ENCODE measurements at regions not wholly inside any gene's neighbourhood (a gene's known extent, or its start where the extent isn't known, plus 50 kb on each side); places are given as distances from the start of the nearest gene placed in this dataset.

GRCh38 chr2:209049608-209050007 is 374.2 kb upstream of the MAP2 start:
- TF ChIP-seq, protein P1, sequence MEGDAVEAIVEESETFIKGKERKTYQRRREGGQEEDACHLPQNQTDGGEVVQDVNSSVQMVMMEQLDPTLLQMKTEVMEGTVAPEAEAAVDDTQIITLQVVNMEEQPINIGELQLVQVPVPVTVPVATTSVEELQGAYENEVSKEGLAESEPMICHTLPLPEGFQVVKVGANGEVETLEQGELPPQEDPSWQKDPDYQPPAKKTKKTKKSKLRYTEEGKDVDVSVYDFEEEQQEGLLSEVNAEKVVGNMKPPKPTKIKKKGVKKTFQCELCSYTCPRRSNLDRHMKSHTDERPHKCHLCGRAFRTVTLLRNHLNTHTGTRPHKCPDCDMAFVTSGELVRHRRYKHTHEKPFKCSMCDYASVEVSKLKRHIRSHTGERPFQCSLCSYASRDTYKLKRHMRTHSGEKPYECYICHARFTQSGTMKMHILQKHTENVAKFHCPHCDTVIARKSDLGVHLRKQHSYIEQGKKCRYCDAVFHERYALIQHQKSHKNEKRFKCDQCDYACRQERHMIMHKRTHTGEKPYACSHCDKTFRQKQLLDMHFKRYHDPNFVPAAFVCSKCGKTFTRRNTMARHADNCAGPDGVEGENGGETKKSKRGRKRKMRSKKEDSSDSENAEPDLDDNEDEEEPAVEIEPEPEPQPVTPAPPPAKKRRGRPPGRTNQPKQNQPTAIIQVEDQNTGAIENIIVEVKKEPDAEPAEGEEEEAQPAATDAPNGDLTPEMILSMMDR (IDR thresholded peaks at IDR 0.05; ENCODE audit: low read depth, low read length), result no peak
- TF ChIP-seq MAX (IDR thresholded peaks at IDR 0.05; ENCODE audit: low read depth, low read length), result no peak
- TF ChIP-seq POLR2A (IDR thresholded peaks at IDR 0.05; ENCODE audit: extremely low read depth, insufficient read length), result no peak
- no peak for TF ChIP-seq MYC (IDR thresholded peaks at IDR 0.05; ENCODE audit: low read depth, low read length)

Data from NB4 (cell line).